GM12878 (cell line): ENCODE measurements at regions not wholly inside any gene's neighbourhood (a gene's known extent, or its start where the extent isn't known, plus 50 kb on each side); places are given as distances from the start of the nearest gene placed in this dataset.

Experiments used
- ATAC-seq: fragments of 200-7000 bp; cut with Tn5 transposase; 3 replicates; pipeline ENCODE4 v1.9.1; 2020; ENCODE audit warnings: mild to moderate bottlenecking, moderate library complexity
- BruUV-seq: library from RNA; stranded (reverse); fragments of 400-500 nt; replicated peaks from 2 replicates; lab custom pipeline; 2021; lab: Mats Ljungman, UMichigan
- CTCF ChIA-PET: fragments of 300-600 bp; sonication (Branson Sonifier 250); formaldehyde crosslinking; extraction: SDS; loops from one replicate; lab custom pipeline; 2021; ENCODE audit warnings: inconsistent platforms; lab: Yijun Ruan, JAX
- POLR2A ChIA-PET: fragments of 350-600 bp; formaldehyde crosslinking; extraction: SDS; loops from one replicate; lab custom pipeline; 2021; ENCODE audit warnings: inconsistent platforms; lab: Charles Lee
- RAD21 ChIA-PET: fragments of 300-600 bp; sonication (Branson Sonifier 250); formaldehyde crosslinking; loops from one replicate; lab custom pipeline; 2023; ENCODE audit warnings: antibody characterized with exemption; ENCODE audit not compliant: unreplicated experiment; lab: Charles Lee
- SMC1A ChIA-PET: fragments of 300-600 bp; sonication (Branson Sonifier 250); formaldehyde crosslinking; loops from one replicate; lab custom pipeline; 2023; ENCODE audit not compliant: unreplicated experiment, uncharacterized antibody; lab: Charles Lee
- DNase-seq: peaks from one replicate; pipeline ENCODE4 v3.0.0-alpha.2; 2011; ENCODE audit warnings: low read depth, low spot score
- FAIRE-seq: peaks from 3 replicates; lab custom pipeline; 2011; peaks lifted over from hg19 to GRCh38; lab: Jason Lieb, UNC
- H2AFZ ChIP-seq: 2 replicates; pipeline ENCODE4 v1.6.0; 2011; ENCODE audit warnings: low read depth, low read length, control low read depth; ENCODE audit not compliant: control insufficient read depth
- H3K27ac ChIP-seq: 2 replicates; pipeline ENCODE4 v1.5.1; 2011; ENCODE audit warnings: control low read depth; ENCODE audit not compliant: control insufficient read depth, insufficient read depth
- H3K27me3 ChIP-seq, 2 experiments: replicated peaks in 1 of 2; 2 replicates each; pipeline versions ENCODE4 v1.6.0 to v1.6.1; 2011; ENCODE audit warnings: low read length in 1 of 2; ENCODE audit not compliant: control insufficient read depth in 2 of 2, insufficient read depth in 2 of 2
- H3K36me3 ChIP-seq, 2 experiments: 2 replicates each; pipeline ENCODE4 v1.5.1; 2011; ENCODE audit warnings: low read length in 1 of 2; ENCODE audit not compliant: control insufficient read depth in 2 of 2, insufficient read depth in 2 of 2
- H3K4me1 ChIP-seq: 2 replicates; pipeline ENCODE4 v1.6.1; 2011; ENCODE audit warnings: mild to moderate bottlenecking, low read length, moderate library complexity, mixed read lengths; ENCODE audit not compliant: control insufficient read depth, insufficient read depth
- H3K4me2 ChIP-seq: 2 replicates; pipeline ENCODE4 v1.6.0; 2011; ENCODE audit warnings: control low read depth; ENCODE audit not compliant: control insufficient read depth, insufficient read depth
- H3K4me3 ChIP-seq: fragments of 200-600 bp; sonication (generic); 2 replicates; pipeline ENCODE4 v1.5.1; 2016
- H3K79me2 ChIP-seq: 2 replicates; pipeline ENCODE4 v1.6.0; 2011; ENCODE audit warnings: low read length; ENCODE audit not compliant: control insufficient read depth, insufficient read depth
- H3K9ac ChIP-seq: 2 replicates; pipeline ENCODE4 v1.8.0; 2011; ENCODE audit warnings: low read length, control low read depth, mixed read lengths; ENCODE audit not compliant: control insufficient read depth, insufficient read depth
- H3K9me3 ChIP-seq: replicated peaks from 3 replicates; pipeline ENCODE4 v1.5.1; 2011; ENCODE audit warnings: mild to moderate bottlenecking, low read length; ENCODE audit not compliant: control insufficient read depth, insufficient read depth
- H4K20me1 ChIP-seq: 2 replicates; pipeline ENCODE4 v1.6.0; 2011; ENCODE audit not compliant: control insufficient read depth, insufficient read depth
- CREM ChIP-seq: IDR thresholded peaks from 2 replicates; pipeline ENCODE4 v1.6.1; 2014; ENCODE audit warnings: antibody characterized with exemption, low read depth
- DPF2 ChIP-seq: fragments of 450-650 bp; IDR thresholded peaks from 2 replicates; pipeline ENCODE4 v1.6.1; 2017; ENCODE audit warnings: mild to moderate bottlenecking
- ESRRA ChIP-seq: IDR thresholded peaks from 2 replicates; pipeline ENCODE4 v1.6.1; 2012; ENCODE audit warnings: mild to moderate bottlenecking, low read length, improper control_type of control experiment
- KDM1A ChIP-seq: fragments of 200-600 bp; sonication (generic); IDR thresholded peaks from 2 replicates; pipeline ENCODE4 v1.6.1; 2016; ENCODE audit warnings: borderline replicate concordance
- MEF2A ChIP-seq: IDR thresholded peaks from 2 replicates; pipeline ENCODE4 v1.6.1; 2011; ENCODE audit warnings: low read depth, mild to moderate bottlenecking, low read length, moderate library complexity; ENCODE audit not compliant: insufficient read depth
- MEF2B ChIP-seq: fragments of 450-650 bp; IDR thresholded peaks from 2 replicates; pipeline ENCODE4 v1.6.1; 2018; ENCODE audit warnings: mild to moderate bottlenecking, moderate library complexity; ENCODE audit not compliant: partially characterized antibody, poor library complexity, severe bottlenecking
- POLR2A ChIP-seq: IDR thresholded peaks from 2 replicates; pipeline ENCODE4 v1.6.1; 2011; ENCODE audit warnings: low read depth, mild to moderate bottlenecking, low read length
- POLR2AphosphoS5 ChIP-seq: IDR thresholded peaks from 2 replicates; pipeline ENCODE4 v1.6.1; 2011; ENCODE audit warnings: mild to moderate bottlenecking, low read length, inconsistent platforms
- RFX5 ChIP-seq: IDR thresholded peaks from 2 replicates; pipeline ENCODE4 v1.6.1; 2011; ENCODE audit warnings: low read depth, low read length, improper control_type of control experiment
- SPI1 ChIP-seq: IDR thresholded peaks from 2 replicates; pipeline ENCODE4 v1.6.1; 2011; ENCODE audit warnings: low read depth, mild to moderate bottlenecking, low read length, moderate library complexity, borderline replicate concordance; ENCODE audit not compliant: insufficient read depth
- TAF1 ChIP-seq: IDR thresholded peaks from 2 replicates; pipeline ENCODE4 v1.6.1; 2011; ENCODE audit warnings: mild to moderate bottlenecking, low read depth, low read length, borderline replicate concordance
- TBL1XR1 ChIP-seq: IDR thresholded peaks from 2 replicates; pipeline ENCODE4 v1.6.1; 2012; ENCODE audit warnings: low read depth, low read length, improper control_type of control experiment
- TCF3 ChIP-seq: IDR thresholded peaks from 2 replicates; pipeline ENCODE4 v1.6.1; 2012; ENCODE audit warnings: low read depth, mild to moderate bottlenecking, low read length, borderline replicate concordance; ENCODE audit not compliant: insufficient read depth
- YY1 ChIP-seq: IDR thresholded peaks from 2 replicates; pipeline ENCODE4 v1.6.1; 2011; ENCODE audit warnings: low read depth, mild to moderate bottlenecking, low read length
- ZNF217 ChIP-seq: fragments of 450-650 bp; IDR thresholded peaks from 2 replicates; pipeline ENCODE4 v1.6.1; 2017; ENCODE audit warnings: antibody characterized with exemption, mild to moderate bottlenecking
- WGBS: methylation state at CpG from one replicate; pipeline ENCODE4 v1.1.6; 2016; ENCODE audit warnings: low lambda C conversion rate; ENCODE audit not compliant: insufficient replicate concordance, insufficient coverage; ENCODE audit errors: missing lambda C conversion rate; 5-methylcytosine and 5-hydroxymethylcytosine counted together
- in situ Hi-C: fragments of 300-500 bp; cut with MboI; formaldehyde crosslinking; loops from 9 replicates; pipeline ENCODE4 v1.14.3; 2018; ENCODE audit warnings: mixed read lengths
- intact Hi-C: fragments of 100-400 bp; cut with micrococcal nuclease; formaldehyde crosslinking; loops from one replicate; pipeline ENCODE4 v1.14.2; 2022; ENCODE audit not compliant: unreplicated experiment
- TF ChIP-seq, protein P1 (sequence below): fragments of 450-650 bp; IDR thresholded peaks from 2 replicates; pipeline ENCODE4 v1.6.1; 2017; ENCODE audit warnings: antibody characterized with exemption, mild to moderate bottlenecking, moderate library complexity
- TF ChIP-seq, protein P2 (sequence below): IDR thresholded peaks from 2 replicates; pipeline ENCODE4 v1.6.1; 2011; ENCODE audit warnings: low read depth, low read length, improper control_type of control experiment, borderline replicate concordance
- TF ChIP-seq, protein P3 (sequence below): fragments of 450-650 bp; IDR thresholded peaks from 2 replicates; pipeline ENCODE4 v1.6.1; 2017; ENCODE audit warnings: mild to moderate bottlenecking, moderate library complexity

DNA sequence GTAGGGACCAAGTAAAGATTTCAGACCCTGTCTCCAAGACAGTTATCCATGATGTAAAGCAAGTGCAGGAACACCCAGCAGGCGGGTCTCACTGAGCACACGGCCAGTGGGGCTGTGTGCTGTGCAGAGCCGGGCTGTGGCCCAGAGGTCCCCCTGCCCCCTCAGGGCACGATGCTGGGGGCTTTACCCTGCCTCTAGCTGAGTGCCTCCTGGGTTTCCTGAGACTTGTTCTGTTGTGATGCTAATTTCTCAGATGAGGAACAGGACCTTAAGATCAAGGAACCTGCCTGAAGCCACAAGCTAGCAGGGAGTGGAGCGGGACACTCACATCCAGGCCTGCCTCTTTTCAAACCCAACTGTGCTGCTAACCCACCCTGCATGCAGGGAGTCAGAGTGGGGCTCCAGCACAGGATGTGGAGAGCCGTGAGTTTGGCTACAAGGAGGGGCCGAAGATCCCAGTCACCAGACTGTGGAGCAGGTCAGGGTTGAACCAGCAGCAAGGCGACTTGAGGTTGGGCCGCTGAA lies 76.1 kb upstream of the LYZL2 start:
- Histone ChIP-seq H3K4me1 (peaks cover 44% of the 10 kb centered on the region), H3K9ac (peak overlapping the region; percentile 82)
- TF ChIP-seq TBL1XR1 (no peak), CREM (0 out of 2 replicates have a peak, but pooled peaks have one; percentile 13), MEF2B (no peak), ZNF217 (0 out of 2 replicates have a peak, but pooled peaks have one; percentile 0), DPF2 (peak; percentile 53; the same call in 1 of the 2 replicates), TAF1 (no peak), TCF3 (no peak), MEF2A (no peak), YY1 (no peak), RFX5 (no peak), POLR2A (peak; percentile 58; the same call in 1 of the 2 replicates), SPI1 (peak; percentile 43; the same call in 1 of the 2 replicates), KDM1A (no peak), ESRRA (no peak), POLR2AphosphoS5 (peak; percentile 53)
- TF ChIP-seq, protein P1, sequence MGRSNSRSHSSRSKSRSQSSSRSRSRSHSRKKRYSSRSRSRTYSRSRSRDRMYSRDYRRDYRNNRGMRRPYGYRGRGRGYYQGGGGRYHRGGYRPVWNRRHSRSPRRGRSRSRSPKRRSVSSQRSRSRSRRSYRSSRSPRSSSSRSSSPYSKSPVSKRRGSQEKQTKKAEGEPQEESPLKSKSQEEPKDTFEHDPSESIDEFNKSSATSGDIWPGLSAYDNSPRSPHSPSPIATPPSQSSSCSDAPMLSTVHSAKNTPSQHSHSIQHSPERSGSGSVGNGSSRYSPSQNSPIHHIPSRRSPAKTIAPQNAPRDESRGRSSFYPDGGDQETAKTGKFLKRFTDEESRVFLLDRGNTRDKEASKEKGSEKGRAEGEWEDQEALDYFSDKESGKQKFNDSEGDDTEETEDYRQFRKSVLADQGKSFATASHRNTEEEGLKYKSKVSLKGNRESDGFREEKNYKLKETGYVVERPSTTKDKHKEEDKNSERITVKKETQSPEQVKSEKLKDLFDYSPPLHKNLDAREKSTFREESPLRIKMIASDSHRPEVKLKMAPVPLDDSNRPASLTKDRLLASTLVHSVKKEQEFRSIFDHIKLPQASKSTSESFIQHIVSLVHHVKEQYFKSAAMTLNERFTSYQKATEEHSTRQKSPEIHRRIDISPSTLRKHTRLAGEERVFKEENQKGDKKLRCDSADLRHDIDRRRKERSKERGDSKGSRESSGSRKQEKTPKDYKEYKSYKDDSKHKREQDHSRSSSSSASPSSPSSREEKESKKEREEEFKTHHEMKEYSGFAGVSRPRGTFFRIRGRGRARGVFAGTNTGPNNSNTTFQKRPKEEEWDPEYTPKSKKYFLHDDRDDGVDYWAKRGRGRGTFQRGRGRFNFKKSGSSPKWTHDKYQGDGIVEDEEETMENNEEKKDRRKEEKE: no peak
- TF ChIP-seq, protein P2, sequence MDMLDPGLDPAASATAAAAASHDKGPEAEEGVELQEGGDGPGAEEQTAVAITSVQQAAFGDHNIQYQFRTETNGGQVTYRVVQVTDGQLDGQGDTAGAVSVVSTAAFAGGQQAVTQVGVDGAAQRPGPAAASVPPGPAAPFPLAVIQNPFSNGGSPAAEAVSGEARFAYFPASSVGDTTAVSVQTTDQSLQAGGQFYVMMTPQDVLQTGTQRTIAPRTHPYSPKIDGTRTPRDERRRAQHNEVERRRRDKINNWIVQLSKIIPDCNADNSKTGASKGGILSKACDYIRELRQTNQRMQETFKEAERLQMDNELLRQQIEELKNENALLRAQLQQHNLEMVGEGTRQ: no peak
- TF ChIP-seq, protein P3, sequence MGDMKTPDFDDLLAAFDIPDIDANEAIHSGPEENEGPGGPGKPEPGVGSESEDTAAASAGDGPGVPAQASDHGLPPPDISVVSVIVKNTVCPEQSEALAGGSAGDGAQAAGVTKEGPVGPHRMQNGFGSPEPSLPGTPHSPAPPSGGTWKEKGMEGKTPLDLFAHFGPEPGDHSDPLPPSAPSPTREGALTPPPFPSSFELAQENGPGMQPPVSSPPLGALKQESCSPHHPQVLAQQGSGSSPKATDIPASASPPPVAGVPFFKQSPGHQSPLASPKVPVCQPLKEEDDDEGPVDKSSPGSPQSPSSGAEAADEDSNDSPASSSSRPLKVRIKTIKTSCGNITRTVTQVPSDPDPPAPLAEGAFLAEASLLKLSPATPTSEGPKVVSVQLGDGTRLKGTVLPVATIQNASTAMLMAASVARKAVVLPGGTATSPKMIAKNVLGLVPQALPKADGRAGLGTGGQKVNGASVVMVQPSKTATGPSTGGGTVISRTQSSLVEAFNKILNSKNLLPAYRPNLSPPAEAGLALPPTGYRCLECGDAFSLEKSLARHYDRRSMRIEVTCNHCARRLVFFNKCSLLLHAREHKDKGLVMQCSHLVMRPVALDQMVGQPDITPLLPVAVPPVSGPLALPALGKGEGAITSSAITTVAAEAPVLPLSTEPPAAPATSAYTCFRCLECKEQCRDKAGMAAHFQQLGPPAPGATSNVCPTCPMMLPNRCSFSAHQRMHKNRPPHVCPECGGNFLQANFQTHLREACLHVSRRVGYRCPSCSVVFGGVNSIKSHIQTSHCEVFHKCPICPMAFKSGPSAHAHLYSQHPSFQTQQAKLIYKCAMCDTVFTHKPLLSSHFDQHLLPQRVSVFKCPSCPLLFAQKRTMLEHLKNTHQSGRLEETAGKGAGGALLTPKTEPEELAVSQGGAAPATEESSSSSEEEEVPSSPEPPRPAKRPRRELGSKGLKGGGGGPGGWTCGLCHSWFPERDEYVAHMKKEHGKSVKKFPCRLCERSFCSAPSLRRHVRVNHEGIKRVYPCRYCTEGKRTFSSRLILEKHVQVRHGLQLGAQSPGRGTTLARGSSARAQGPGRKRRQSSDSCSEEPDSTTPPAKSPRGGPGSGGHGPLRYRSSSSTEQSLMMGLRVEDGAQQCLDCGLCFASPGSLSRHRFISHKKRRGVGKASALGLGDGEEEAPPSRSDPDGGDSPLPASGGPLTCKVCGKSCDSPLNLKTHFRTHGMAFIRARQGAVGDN: peak; percentile 49; the same call in 1 of the 2 replicates

More for the DNA sequence above, 76.1 kb upstream of the LYZL2 start:
- intact Hi-C loops (no loop called here), in situ Hi-C loops (no loop called here)
- H3K9me3 ChIP-seq: no peaks in the 10 kb centered on the region
- no peaks in the 10 kb centered on the region for H3K36me3 ChIP-seq
- peak; percentile 25 for DNase-seq
- SMC1A ChIA-PET: interaction anchor here (1.0 to 1.9 kb wide), 3 partner anchors 24 to 34 kb away, joined by 3 to 7 read pairs (median 3); no protein-coding TSS in a partner anchor
- H4K20me1 ChIP-seq: no peaks in the 10 kb centered on the region
- FAIRE-seq: peak; percentile 64
- CTCF ChIA-PET: interaction anchor here (0.6 to 1.7 kb wide), 5 partner anchors 9 to 1000 kb away, joined by 3 to 5 read pairs (median 3); no protein-coding TSS in a partner anchor
- POLR2A ChIA-PET: no interaction called here
- peak overlapping the region; percentile 94 for H3K4me2 ChIP-seq
- H3K27me3 ChIP-seq: no peaks in the 10 kb centered on the region
- 43% methylated on average over 9 of the region's 9 CpGs for WGBS
- H3K27ac ChIP-seq: peak overlapping the region; percentile 99
- H3K4me3 ChIP-seq: peak overlapping the region; percentile 35
- H2AFZ ChIP-seq: peak overlapping the region; percentile 92
- peaks cover 5% of the 10 kb centered on the region for H3K79me2 ChIP-seq
- TSS peak; percentile 51 for BruUV-seq
- RAD21 ChIA-PET: interaction anchor here (0.7 to 1.2 kb wide), 3 partner anchors 18 to 292 kb away, joined by 3 to 4 read pairs (median 3); no protein-coding TSS in a partner anchor
- ATAC-seq: peak; percentile 32
